Fibroblast of upper back skin (primary cell): ENCODE measurements at regions not wholly inside any gene's neighbourhood (a gene's known extent, or its start where the extent isn't known, plus 50 kb on each side); places are given as distances from the start of the nearest gene placed in this dataset.

ENCODE experiments used
- DNase-seq: peaks from one replicate; pipeline ENCODE4 v3.0.0-alpha.2; 2013

DNA sequence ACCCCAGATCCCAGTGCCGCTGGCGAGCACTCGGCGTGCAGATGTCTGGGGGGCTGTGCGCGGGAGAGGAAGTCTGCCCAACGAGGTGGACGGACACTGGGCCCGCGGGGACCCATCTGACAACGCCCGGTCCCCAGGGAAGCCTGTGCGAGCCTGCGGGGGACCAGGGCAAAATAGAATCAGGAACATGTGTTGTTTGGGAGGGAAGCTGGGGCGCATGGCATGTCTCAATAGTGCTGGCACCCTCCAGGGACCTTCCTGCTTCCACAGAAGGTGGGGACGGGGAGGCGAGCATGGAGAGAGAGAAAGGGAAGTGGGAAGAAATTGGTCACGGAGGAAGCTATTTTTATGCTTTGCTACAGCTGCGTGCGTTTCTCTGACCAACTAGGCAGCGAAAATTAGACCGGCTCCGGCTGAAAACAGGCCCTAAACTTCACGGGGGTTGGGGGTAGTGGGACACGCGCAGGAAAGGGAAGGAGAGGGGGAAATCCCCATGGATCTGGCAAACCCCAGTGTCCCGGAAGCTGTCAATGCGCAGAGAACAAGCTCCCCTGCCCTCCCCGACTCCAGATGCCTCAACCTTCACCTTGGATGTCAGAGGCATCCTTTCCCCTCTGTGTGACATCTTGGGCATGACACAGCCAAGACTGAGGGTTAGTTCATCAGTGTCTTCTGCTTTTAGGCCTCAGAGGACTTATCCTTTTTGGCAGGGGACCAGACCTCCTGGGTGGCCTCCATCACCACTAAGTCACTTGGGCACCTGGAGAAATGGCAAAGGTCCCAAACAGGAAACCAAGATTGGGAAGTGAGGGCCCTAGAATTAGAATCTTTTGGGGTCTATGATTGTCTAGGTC is 169.8 kb upstream of the BCOR start:
- peak; percentile 35 for DNase-seq

- peak; percentile 64 for DNase-seq
Observed at GRCh38 chrX:40266490-40267333, 169.0 kb upstream of the BCOR start.

DNA sequence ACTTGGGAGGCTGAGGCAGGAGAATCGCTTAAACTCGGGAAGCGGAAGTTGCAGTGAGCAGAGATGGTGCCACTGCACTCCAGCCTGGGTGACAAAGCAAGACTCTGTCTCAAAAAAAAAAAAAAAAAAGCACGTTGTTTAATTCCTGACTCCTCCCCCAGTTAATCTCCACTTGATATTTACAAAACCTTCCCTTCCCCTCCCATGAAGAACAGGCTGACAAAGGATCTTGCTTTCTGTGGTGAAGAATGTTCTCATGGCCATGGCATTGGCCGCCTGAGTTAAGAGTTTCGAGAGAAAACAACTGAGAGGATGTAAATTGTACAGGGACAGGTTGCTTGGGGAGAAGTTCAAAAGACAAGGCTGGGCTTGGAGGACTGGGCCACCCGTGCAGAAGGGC is 168.2 kb upstream of the BCOR start:
- DNase-seq, result no peak

- peak; percentile 74 for DNase-seq
Observed at GRCh38 chrX:40263014-40263560, 165.3 kb upstream of the BCOR start.

- DNase-seq, result peak; percentile 87
Observed at GRCh38 chrX:40262157-40263013, 164.6 kb upstream of the BCOR start.

DNA sequence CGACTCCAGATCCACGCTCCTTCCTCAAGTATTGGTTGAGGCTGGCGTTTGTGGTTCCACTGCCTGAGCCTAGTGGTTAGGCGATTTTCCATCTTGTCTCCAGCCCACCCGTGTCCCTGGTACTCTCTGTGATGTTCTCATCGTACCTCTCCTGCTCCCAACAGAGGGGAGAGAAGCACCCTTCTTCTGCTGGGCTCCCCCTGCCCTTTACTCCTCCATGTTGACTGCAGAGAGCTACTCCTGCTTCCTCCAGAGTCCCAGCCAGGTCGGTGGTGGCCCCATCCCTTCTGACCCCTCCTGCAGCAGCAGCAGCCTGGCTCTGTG is 164.0 kb upstream of the BCOR start:
- DNase-seq, result no peak

DNA sequence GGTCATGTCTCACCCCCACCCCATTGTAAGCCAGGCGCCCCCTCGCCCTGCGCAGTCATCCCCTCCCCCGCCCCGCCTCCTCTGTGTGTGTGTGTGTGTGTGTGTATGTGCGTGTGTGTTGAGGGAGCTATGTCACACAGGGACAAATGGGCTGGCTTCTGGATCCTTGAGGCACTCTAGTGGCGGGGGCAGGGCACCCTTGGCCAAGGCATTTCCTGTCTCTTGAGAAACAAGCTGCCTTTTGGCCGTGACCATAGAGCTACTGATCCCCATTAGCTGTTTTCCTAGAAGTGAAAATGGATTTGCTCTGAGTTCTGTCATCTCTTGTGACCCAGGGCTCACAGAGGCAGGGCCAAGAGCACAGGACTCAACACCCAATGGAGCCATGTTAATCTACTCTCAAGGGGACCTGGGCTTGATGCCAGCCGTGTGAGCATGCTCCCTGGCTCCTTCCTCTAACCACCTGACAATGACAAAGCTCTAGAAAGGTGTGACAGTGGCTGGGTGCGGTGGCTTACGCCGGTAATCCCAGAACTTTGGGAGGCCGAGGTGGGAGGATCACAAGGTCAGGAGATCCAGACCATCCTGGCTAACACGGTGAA is 162.5 kb upstream of the BCOR start:
- no peak for DNase-seq

DNA sequence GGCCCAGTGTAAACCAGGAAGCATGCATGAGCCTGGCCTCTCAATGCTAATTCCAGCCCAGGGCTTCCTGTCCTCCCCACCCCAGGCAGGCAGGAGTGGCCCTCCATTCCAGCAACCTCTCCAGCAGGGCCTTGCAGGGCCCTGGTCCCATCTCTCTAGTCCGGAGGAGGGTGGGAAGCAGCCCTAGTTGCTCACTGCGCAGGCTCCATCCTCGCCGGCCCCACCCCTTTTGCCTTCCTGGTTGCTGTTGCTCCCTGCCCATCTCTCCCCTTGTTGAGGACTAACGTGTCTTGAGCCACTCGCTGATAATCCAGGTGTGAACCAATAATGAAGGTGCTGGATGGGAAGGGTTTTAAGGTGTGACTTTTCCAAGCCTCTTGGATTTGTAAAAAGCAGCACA is 161.2 kb upstream of the BCOR start:
- no peak for DNase-seq

DNA sequence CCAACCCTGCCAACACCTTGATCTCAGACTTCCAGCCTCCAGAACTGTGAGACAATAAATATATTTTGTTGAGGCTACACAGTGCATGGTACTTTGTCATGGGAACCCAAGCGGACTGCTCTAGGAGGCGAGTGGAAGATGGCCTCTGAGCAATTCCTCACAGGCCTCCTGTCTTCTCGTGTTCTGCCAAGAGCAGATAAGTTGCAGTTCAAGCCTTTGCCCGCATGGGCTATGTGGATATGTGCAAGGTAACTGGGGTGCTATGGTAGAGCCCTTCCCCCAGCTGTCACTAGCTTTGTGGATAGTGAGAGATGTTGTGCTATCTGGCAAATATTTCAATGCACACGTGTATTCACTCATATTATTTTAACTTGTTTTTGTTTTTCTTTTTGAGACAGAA is 156.0 kb upstream of the BCOR start:
- DNase-seq, result no peak

DNA sequence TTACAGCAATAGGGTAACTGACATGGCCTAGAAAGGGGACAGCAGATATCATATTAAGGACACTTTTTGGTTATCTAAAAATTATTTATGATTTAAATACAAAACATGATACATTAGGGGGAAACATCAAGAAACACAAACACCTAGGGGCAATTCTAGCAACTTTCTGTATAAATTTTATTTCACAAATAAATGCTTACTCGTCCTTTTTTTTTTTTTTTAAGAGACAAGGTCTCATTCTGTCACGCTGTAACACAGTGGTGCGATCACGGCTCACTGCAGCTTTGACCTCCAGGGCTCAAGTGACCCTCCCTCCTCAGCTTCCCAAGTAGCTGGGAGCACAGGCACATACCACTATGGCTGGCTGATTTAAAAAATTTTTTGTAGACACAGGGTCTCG is 151.8 kb upstream of the BCOR start:
- DNase-seq, result no peak

- no peak for DNase-seq
Observed at GRCh38 chrX:40248822-40249221, 151.1 kb upstream of the BCOR start.

DNA sequence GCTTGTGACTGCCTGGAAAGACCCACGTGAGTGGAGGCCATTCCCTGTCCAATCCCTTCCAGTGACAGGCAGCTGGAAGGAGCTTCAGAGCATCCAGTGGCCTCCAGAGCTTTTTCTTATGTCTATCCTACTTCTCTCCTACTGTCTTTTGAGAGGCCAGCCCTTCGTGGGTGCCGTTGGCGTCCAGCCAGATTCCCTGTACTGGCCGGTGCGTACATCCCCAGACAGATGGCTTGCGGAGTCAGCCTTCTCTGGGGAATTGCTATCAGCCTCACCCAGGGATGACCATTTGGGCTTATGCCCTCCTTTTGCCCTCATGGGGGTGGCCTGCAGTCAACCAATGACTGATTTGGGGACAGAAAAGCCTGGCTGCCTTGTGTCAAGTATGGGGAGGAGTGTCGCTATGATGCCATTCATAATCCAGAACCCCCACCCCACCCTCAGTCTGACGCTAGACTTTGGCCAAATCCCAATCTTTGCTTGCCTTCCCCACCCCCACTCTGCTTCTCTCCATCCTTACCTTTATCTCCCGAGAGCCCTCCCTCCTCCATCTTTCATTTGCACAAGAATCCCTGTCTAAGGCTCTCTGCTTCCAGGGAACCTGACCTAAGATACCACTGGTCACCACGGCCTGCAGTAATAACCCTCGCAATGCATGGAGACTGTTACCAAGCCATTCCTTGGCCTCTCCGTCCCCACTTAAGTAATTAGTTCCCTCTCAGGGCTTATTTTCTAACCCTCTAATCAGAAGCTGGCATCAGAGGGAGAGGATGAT is 150.3 kb upstream of the BCOR start:
- DNase-seq, result no peak

GRCh38 chrX:40247382-40247781 is 149.6 kb upstream of the BCOR start:
- no peak for DNase-seq

- peak; percentile 51 for DNase-seq
Observed at GRCh38 chrX:40245488-40246071, 147.8 kb upstream of the BCOR start.

- peak; percentile 68 for DNase-seq
Observed at GRCh38 chrX:40244980-40245379, 147.2 kb upstream of the BCOR start.

DNA sequence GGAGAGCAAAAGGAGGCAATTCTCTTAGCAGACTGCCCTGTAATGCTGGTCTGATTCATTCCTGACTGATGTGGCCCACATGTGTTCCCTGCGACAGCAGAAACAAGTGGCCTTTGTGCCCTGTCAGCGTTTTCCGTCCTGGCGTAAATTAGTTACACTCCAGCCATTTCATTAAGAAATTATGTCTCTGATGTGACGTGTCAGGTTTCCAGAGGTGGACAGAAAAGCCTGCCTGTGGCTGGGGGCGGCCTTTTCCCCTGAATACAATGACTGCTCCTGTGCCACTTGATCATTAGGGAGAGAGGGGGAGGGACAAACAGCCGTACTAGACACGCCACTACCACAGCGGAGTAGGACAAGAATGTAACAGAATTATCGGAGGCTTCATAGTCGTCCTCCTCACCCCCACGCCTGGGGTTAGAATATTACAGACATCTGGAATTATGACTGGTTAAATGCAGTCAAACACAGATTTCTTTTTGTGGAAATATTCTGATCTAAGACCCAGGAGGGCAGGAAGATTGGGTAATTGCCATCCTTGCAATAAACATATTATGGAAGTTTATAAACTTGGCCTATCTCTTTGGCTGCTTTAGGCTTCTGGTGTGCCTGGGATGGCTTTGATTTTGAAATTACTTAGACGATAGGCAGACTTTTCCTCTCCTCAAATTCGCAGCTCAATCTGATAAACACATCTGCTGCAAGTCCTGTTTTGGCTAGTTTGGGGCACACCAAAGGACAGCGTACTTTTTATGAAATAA is 146.2 kb upstream of the BCOR start:
- no peak for DNase-seq

- no peak for DNase-seq
Observed at GRCh38 chrX:40240844-40241243, 143.1 kb upstream of the BCOR start.

- no peak for DNase-seq
Observed at GRCh38 chrX:40237731-40238178, 140.0 kb upstream of the BCOR start.

- DNase-seq, result no peak
Observed at GRCh38 chrX:40230646-40231045, 132.9 kb upstream of the BCOR start.

- no peak for DNase-seq
Observed at GRCh38 chrX:40227125-40227524, 129.4 kb upstream of the BCOR start.
